HEK293 (cell line): ENCODE measurements at regions not wholly inside any gene's neighbourhood (a gene's known extent, or its start where the extent isn't known, plus 50 kb on each side); places are given as distances from the start of the nearest gene placed in this dataset.

Experiments
- CTCF ChIA-PET: fragments of 350-600 bp; formaldehyde crosslinking; extraction: SDS; loops from one replicate; lab custom pipeline; 2021; ENCODE audit warnings: antibody characterized with exemption; lab: Yijun Ruan, JAX
- POLR2A ChIA-PET: fragments of 300-600 bp; formaldehyde crosslinking; extraction: SDS; loops from one replicate; lab custom pipeline; 2020; ENCODE audit warnings: antibody characterized with exemption, inconsistent platforms; lab: Yijun Ruan, JAX
- H3K27ac ChIP-seq: fragments of 200-500 bp; sonication (Bioruptor generic); 2 replicates; pipeline ENCODE4 v1.5.1; 2014; ENCODE audit warnings: low read depth, low read length, control low read depth, inconsistent platforms; ENCODE audit errors: extremely low read depth
- H3K36me3 ChIP-seq, 2 experiments: fragments of 200-500 bp in 1 of 2; sonication (Bioruptor generic) in 1 of 2; 1 replicate in 1 of 2; 2 replicates in 1 of 2; pipeline ENCODE4 v1.5.1; 2014 to 2017; ENCODE audit warnings: inconsistent platforms in 2 of 2, low read length in 2 of 2; ENCODE audit not compliant: control insufficient read depth in 2 of 2, insufficient read depth in 1 of 2
- H3K4me1 ChIP-seq: fragments of 200-500 bp; sonication (Bioruptor generic); 2 replicates; pipeline ENCODE4 v1.5.1; 2014; ENCODE audit warnings: mild to moderate bottlenecking, low read length, inconsistent platforms; ENCODE audit not compliant: control insufficient read depth, insufficient read depth
- H3K4me3 ChIP-seq: 2 replicates; pipeline ENCODE4 v1.5.1; 2011; ENCODE audit warnings: low read depth, mild to moderate bottlenecking, control low read depth, low read length, moderate library complexity
- H3K9me3 ChIP-seq: fragments of 200-500 bp; sonication (Bioruptor generic); 2 replicates; pipeline ENCODE4 v1.5.1; 2014; ENCODE audit warnings: low read depth, low read length, inconsistent platforms; ENCODE audit not compliant: control insufficient read depth, insufficient read depth
- GLI2 ChIP-seq: fragments of 450-650 bp; formaldehyde crosslinking; IDR thresholded peaks from 2 replicates; pipeline ENCODE4; 2017; ENCODE audit warnings: missing biosample characterization, missing genetic modification characterization, low read depth, borderline replicate concordance
- KLF9 ChIP-seq: fragments of 450-650 bp; formaldehyde crosslinking; IDR thresholded peaks from 2 replicates; pipeline ENCODE4 v1.5.1; 2016; ENCODE audit warnings: missing biosample characterization, missing genetic modification characterization, low read depth
- OVOL3 ChIP-seq: fragments of 450-650 bp; formaldehyde crosslinking; IDR thresholded peaks from 2 replicates; pipeline ENCODE4 v1.5.1; 2016; ENCODE audit warnings: missing biosample characterization, missing genetic modification characterization
- SCRT2 ChIP-seq: fragments of 450-650 bp; formaldehyde crosslinking; IDR thresholded peaks from 2 replicates; pipeline ENCODE4 v1.5.1; 2016; ENCODE audit warnings: missing biosample characterization, missing genetic modification characterization
- TCF7L2 ChIP-seq: IDR thresholded peaks from 2 replicates; pipeline ENCODE4 v1.6.1; 2011; ENCODE audit warnings: low read depth, mild to moderate bottlenecking, inconsistent platforms, low read length, moderate library complexity, borderline replicate concordance
- WT1 ChIP-seq: fragments of 450-650 bp; formaldehyde crosslinking; IDR thresholded peaks from 2 replicates; pipeline ENCODE4 v1.5.1; 2016; ENCODE audit warnings: missing biosample characterization, missing genetic modification characterization
- ZBTB6 ChIP-seq: fragments of 450-650 bp; formaldehyde crosslinking; IDR thresholded peaks from 2 replicates; pipeline ENCODE4 v1.5.1; 2017; ENCODE audit warnings: missing biosample characterization, missing genetic modification characterization
- ZEB2 ChIP-seq: fragments of 450-650 bp; formaldehyde crosslinking; IDR thresholded peaks from 2 replicates; pipeline ENCODE4 v1.5.1; 2016; ENCODE audit warnings: missing biosample characterization, missing genetic modification characterization
- ZNF114 ChIP-seq: fragments of 450-650 bp; formaldehyde crosslinking; IDR thresholded peaks from 2 replicates; pipeline ENCODE4 v1.5.0; 2017; ENCODE audit warnings: missing biosample characterization, missing genetic modification characterization
- ZNF214 ChIP-seq: fragments of 450-650 bp; formaldehyde crosslinking; IDR thresholded peaks from 2 replicates; pipeline ENCODE4 v1.5.1; 2017; ENCODE audit warnings: missing biosample characterization, mild to moderate bottlenecking, missing genetic modification characterization, borderline replicate concordance
- ZNF23 ChIP-seq: fragments of 450-650 bp; formaldehyde crosslinking; IDR thresholded peaks from 2 replicates; pipeline ENCODE4 v1.5.1; 2016; ENCODE audit warnings: missing biosample characterization, missing genetic modification characterization, borderline replicate concordance
- ZNF398 ChIP-seq: fragments of 450-650 bp; formaldehyde crosslinking; IDR thresholded peaks from 2 replicates; pipeline ENCODE4 v1.5.1; 2017; ENCODE audit warnings: missing biosample characterization, missing genetic modification characterization
- ZNF501 ChIP-seq: fragments of 450-650 bp; formaldehyde crosslinking; IDR thresholded peaks from 2 replicates; pipeline ENCODE4 v1.5.1; 2016; ENCODE audit warnings: missing biosample characterization, missing genetic modification characterization
- ZNF513 ChIP-seq: fragments of 450-650 bp; IDR thresholded peaks from 2 replicates; pipeline ENCODE4 v1.5.1; 2018; ENCODE audit warnings: missing biosample characterization, missing genetic modification characterization
- ZNF530 ChIP-seq: fragments of 450-650 bp; formaldehyde crosslinking; IDR thresholded peaks from 2 replicates; pipeline ENCODE4 v1.5.1; 2016; ENCODE audit warnings: low read depth, missing biosample characterization, missing genetic modification characterization
- ZNF677 ChIP-seq: fragments of 450-650 bp; IDR thresholded peaks from 2 replicates; pipeline ENCODE4 v1.5.0; 2018; ENCODE audit warnings: missing biosample characterization, mild to moderate bottlenecking, missing genetic modification characterization, moderate library complexity
- ZNF792 ChIP-seq: fragments of 450-650 bp; formaldehyde crosslinking; IDR thresholded peaks from 2 replicates; pipeline ENCODE4 v1.5.1; 2016; ENCODE audit warnings: missing biosample characterization, missing genetic modification characterization
- ZSCAN30 ChIP-seq: fragments of 450-650 bp; IDR thresholded peaks from 2 replicates; pipeline ENCODE4 v1.5.1; 2018; ENCODE audit warnings: missing biosample characterization, mild to moderate bottlenecking, missing genetic modification characterization, moderate library complexity
- TF ChIP-seq, protein P1 (sequence below): fragments of 450-650 bp; formaldehyde crosslinking; IDR thresholded peaks from 2 replicates; pipeline ENCODE4 v1.5.1; 2017; ENCODE audit warnings: missing biosample characterization, missing genetic modification characterization

DNA sequence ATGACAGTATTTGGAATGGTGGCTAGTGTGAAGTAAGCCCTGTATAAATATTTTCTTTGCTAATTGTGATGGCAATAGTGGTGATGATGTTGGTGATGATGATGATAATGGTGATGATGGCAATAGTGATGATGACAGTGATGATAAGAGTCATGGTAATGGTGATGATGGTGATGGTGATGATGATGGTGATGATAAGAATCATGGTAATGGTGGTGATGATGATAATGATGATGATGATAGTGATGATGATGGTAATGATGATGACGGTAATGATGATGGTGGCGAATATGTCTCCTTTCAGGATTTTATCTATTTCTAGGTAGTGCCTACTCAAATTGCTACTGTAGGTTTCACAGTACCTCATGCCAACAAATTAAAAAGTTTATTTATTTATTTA, 205.4 kb downstream of the GALR1 start:
- no peaks in the 10 kb centered on the region for H3K36me3 ChIP-seq
- ChIA-PET CTCF (no interaction called here), POLR2A (no interaction called here)
- no peaks in the 10 kb centered on the region for H3K9me3 ChIP-seq
- H3K27ac ChIP-seq, result no peak overlapping the region
- TF ChIP-seq, protein P1, sequence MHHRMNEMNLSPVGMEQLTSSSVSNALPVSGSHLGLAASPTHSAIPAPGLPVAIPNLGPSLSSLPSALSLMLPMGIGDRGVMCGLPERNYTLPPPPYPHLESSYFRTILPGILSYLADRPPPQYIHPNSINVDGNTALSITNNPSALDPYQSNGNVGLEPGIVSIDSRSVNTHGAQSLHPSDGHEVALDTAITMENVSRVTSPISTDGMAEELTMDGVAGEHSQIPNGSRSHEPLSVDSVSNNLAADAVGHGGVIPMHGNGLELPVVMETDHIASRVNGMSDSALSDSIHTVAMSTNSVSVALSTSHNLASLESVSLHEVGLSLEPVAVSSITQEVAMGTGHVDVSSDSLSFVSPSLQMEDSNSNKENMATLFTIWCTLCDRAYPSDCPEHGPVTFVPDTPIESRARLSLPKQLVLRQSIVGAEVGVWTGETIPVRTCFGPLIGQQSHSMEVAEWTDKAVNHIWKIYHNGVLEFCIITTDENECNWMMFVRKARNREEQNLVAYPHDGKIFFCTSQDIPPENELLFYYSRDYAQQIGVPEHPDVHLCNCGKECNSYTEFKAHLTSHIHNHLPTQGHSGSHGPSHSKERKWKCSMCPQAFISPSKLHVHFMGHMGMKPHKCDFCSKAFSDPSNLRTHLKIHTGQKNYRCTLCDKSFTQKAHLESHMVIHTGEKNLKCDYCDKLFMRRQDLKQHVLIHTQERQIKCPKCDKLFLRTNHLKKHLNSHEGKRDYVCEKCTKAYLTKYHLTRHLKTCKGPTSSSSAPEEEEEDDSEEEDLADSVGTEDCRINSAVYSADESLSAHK (tag by site-specific recombination), result no peak
- no peak for TF ChIP-seq ZNF501 (tag by site-specific recombination)
- no peak for TF ChIP-seq ZNF114 (tag by site-specific recombination)
- TF ChIP-seq ZNF513 (tag by site-specific recombination), result peak; percentile 81
- TF ChIP-seq WT1 (tag by site-specific recombination), result no peak
- no peak for TF ChIP-seq KLF9
- no peak for TF ChIP-seq TCF7L2
- no peaks in the 10 kb centered on the region for H3K4me1 ChIP-seq
- H3K4me3 ChIP-seq, result no peak overlapping the region

- TF ChIP-seq GLI2 (tag by site-specific recombination) (no peak), ZSCAN30 (tag by site-specific recombination) (no peak), OVOL3 (tag by site-specific recombination) (no peak), ZNF214 (tag by site-specific recombination) (no peak), ZNF398 (no peak), ZNF530 (tag by site-specific recombination) (no peak), ZEB2 (tag by site-specific recombination) (no peak), ZNF792 (tag by site-specific recombination) (no peak), ZNF23 (tag by site-specific recombination) (no peak), SCRT2 (tag by site-specific recombination) (no peak), ZBTB6 (tag by site-specific recombination) (no peak), ZNF677 (no peak)
- ChIA-PET POLR2A (no interaction called here), CTCF (interaction anchor here (0.6 to 0.7 kb wide), 2 partner anchors 17 to 222 kb away, joined by 3 to 4 read pairs; no protein-coding TSS in a partner anchor)
Measured at GRCh38 chr18:77457681-77458080, 208.0 kb downstream of the GALR1 start.

More at GRCh38 chr18:77457681-77458080, 208.0 kb downstream of the GALR1 start:
- Histone ChIP-seq H3K36me3 (no peaks in the 10 kb centered on the region), H3K4me1 (no peaks in the 10 kb centered on the region), H3K4me3 (no peak overlapping the region), H3K9me3 (no peaks in the 10 kb centered on the region), H3K27ac (no peak overlapping the region)
